Thyroid gland (tissue), 4 donors: ENCODE measurements at regions not wholly inside any gene's neighbourhood (a gene's known extent, or its start where the extent isn't known, plus 50 kb on each side); places are given as distances from the start of the nearest gene placed in this dataset.

Experiments used
- CTCF ChIP-seq, 6 experiments: fragments of 200-600 bp in 3 of 6; fragments of 450-650 bp in 3 of 6; sonication (generic) in 3 of 6; IDR thresholded peaks; one replicate each; pipeline ENCODE4 v1.5.1; 2016 to 2019; ENCODE audit warnings: antibody characterized with exemption in 6 of 6, mild to moderate bottlenecking in 2 of 6, inconsistent platforms in 1 of 6, moderate library complexity in 1 of 6
- POLR2A ChIP-seq, 2 donors: fragments of 450-650 bp; IDR thresholded peaks; one replicate each; pipeline ENCODE4 v1.6.1; 2017; ENCODE audit warnings: antibody characterized with exemption in 2 of 2, mild to moderate bottlenecking in 2 of 2, moderate library complexity in 1 of 2

GRCh38 chr2:5940596-5941535 is 248.7 kb downstream of the SOX11 start:
- TF ChIP-seq CTCF (IDR thresholded peaks at IDR 0.05) (no peak), POLR2A (IDR thresholded peaks at IDR 0.05) (no peak)
